ENCODE measurements at regions not wholly inside any gene's neighbourhood (a gene's known extent, or its start where the extent isn't known, plus 50 kb on each side); places are given as distances from the start of the nearest gene placed in this dataset.

- no peak for TF ChIP-seq CTCF (conservative IDR thresholded peaks at IDR 0.05; ENCODE audit: low read depth in 2 of 2)
- TF ChIP-seq EZH2 (IDR thresholded peaks at IDR 0.05; ENCODE audit: low read depth, unreplicated experiment): no peak
- no peak for TF ChIP-seq POLR2AphosphoS5 (IDR thresholded peaks at IDR 0.05; ENCODE audit: low read depth)
- TF ChIP-seq CREB1 (CRISPR knock-in tag; IDR thresholded peaks at IDR 0.05; ENCODE audit: low read depth): no peak
- no peak for TF ChIP-seq EZH2phosphoT487 (IDR thresholded peaks at IDR 0.05; ENCODE audit: unreplicated experiment)
- TF ChIP-seq JUNB (IDR thresholded peaks at IDR 0.05; ENCODE audit: unreplicated experiment): no peak
- no peak for TF ChIP-seq REST (IDR thresholded peaks at IDR 0.05; ENCODE audit: unreplicated experiment)
- no peak for TF ChIP-seq NANOG (IDR thresholded peaks at IDR 0.05; ENCODE audit: borderline replicate concordance)
- no peak for TF ChIP-seq ZNF114 (CRISPR knock-in tag; IDR thresholded peaks at IDR 0.05)
- TF ChIP-seq ZNF331 (CRISPR knock-in tag; IDR thresholded peaks at IDR 0.05; ENCODE audit: low read depth): no peak
- TF ChIP-seq ETS1 (IDR thresholded peaks at IDR 0.05): no peak
- TF ChIP-seq ZNF462 (CRISPR knock-in tag; IDR thresholded peaks at IDR 0.05): no peak
- TF ChIP-seq STAT1 (IDR thresholded peaks at IDR 0.05; ENCODE audit: unreplicated experiment): no peak
Observed at GRCh38 chrX:94041881-94042280, 367.9 kb downstream of the FAM133A start.

Measured in GM23338 (cell line).